Mesenchymal stem cell (in vitro differentiated cells and primary cell): ENCODE measurements at regions not wholly inside any gene's neighbourhood (a gene's known extent, or its start where the extent isn't known, plus 50 kb on each side); places are given as distances from the start of the nearest gene placed in this dataset.

ENCODE experiments used
- DNase-seq: peaks from one replicate; pipeline ENCODE4 v3.0.0-alpha.2; 2013
- H2AFZ ChIP-seq: one replicate; pipeline ENCODE4 v1.6.1; 2013; ENCODE audit warnings: low read depth, mild to moderate bottlenecking, control low read depth, inconsistent platforms, low read length, moderate library complexity
- H2AK5ac ChIP-seq: 2 replicates; pipeline ENCODE4 v1.6.1; 2013; ENCODE audit warnings: low read length, moderate library complexity, mild to moderate bottlenecking, inconsistent platforms; ENCODE audit not compliant: severe bottlenecking
- H2BK120ac ChIP-seq: one replicate; pipeline ENCODE4 v1.6.1; 2013; ENCODE audit warnings: low read depth, mild to moderate bottlenecking, inconsistent platforms, low read length, moderate library complexity
- H2BK12ac ChIP-seq, 2 experiments: one replicate each; pipeline ENCODE4 v1.6.1; 2013; ENCODE audit warnings: inconsistent platforms in 2 of 2, low read length in 2 of 2, mild to moderate bottlenecking in 2 of 2, moderate library complexity in 2 of 2, control low read depth in 1 of 2
- H2BK15ac ChIP-seq: one replicate; pipeline ENCODE4 v1.6.1; 2013; ENCODE audit warnings: mild to moderate bottlenecking, low read depth, inconsistent platforms; ENCODE audit not compliant: poor library complexity, severe bottlenecking
- H2BK5ac ChIP-seq: 2 replicates; pipeline ENCODE4 v1.6.1; 2013; ENCODE audit warnings: low read depth, mild to moderate bottlenecking, low read length, control low read depth, inconsistent platforms; ENCODE audit not compliant: poor library complexity, severe bottlenecking
- H3K14ac ChIP-seq, 2 experiments: one replicate each; pipeline ENCODE4 v1.6.1; 2013; ENCODE audit warnings: inconsistent platforms in 2 of 2, low read length in 2 of 2, control low read depth in 1 of 2, mild to moderate bottlenecking in 1 of 2, moderate library complexity in 1 of 2
- H3K18ac ChIP-seq, 2 experiments: one replicate each; pipeline ENCODE4 v1.6.1; 2013; ENCODE audit warnings: inconsistent platforms in 2 of 2, low read length in 2 of 2, control low read depth in 1 of 2, low read depth in 1 of 2, mild to moderate bottlenecking in 1 of 2
- H3K23ac ChIP-seq, 2 experiments: one replicate each; pipeline ENCODE4 v1.6.1; 2013; ENCODE audit warnings: inconsistent platforms in 2 of 2, low read length in 2 of 2, mild to moderate bottlenecking in 2 of 2, moderate library complexity in 2 of 2, control low read depth in 1 of 2
- H3K27ac ChIP-seq: 2 replicates; pipeline ENCODE4 v1.5.1; 2013; ENCODE audit warnings: mild to moderate bottlenecking, moderate library complexity, low read length, control low read depth, inconsistent platforms; ENCODE audit not compliant: poor library complexity, severe bottlenecking
- H3K27me3 ChIP-seq, 2 experiments: 2 replicates each; pipeline versions ENCODE4 v1.6.1 to v1.7.0; 2013; ENCODE audit warnings: low read length in 2 of 2, mild to moderate bottlenecking in 2 of 2, moderate library complexity in 2 of 2, control low read depth in 1 of 2, inconsistent platforms in 1 of 2; ENCODE audit not compliant: control insufficient read depth in 1 of 2, insufficient read depth in 1 of 2
- H3K36me3 ChIP-seq, 2 experiments: 2 replicates each; pipeline versions ENCODE4 v1.6.1 to v1.7.0; 2013; ENCODE audit warnings: low read length in 2 of 2, control low read depth in 1 of 2, inconsistent platforms in 1 of 2, low read depth in 1 of 2, mild to moderate bottlenecking in 1 of 2; ENCODE audit not compliant: insufficient read depth in 2 of 2, control insufficient read depth in 1 of 2
- H3K4ac ChIP-seq, 2 experiments: one replicate each; pipeline ENCODE4 v1.6.1; 2013; ENCODE audit warnings: inconsistent platforms in 2 of 2, low read length in 2 of 2, mild to moderate bottlenecking in 2 of 2, moderate library complexity in 2 of 2, control low read depth in 1 of 2, low read depth in 1 of 2
- H3K4me1 ChIP-seq: 2 replicates; pipeline ENCODE4 v1.6.1; 2013; ENCODE audit warnings: low read depth, low read length, control low read depth; ENCODE audit not compliant: control insufficient read depth, insufficient read depth
- H3K4me2 ChIP-seq: 2 replicates; pipeline ENCODE4 v1.6.1; 2013; ENCODE audit warnings: low read length, mild to moderate bottlenecking, inconsistent platforms; ENCODE audit not compliant: poor library complexity, severe bottlenecking
- H3K4me3 ChIP-seq, 2 experiments: 2 replicates each; pipeline versions ENCODE4 v1.5.1 to v1.7.0; 2013; ENCODE audit warnings: low read length in 2 of 2, mild to moderate bottlenecking in 2 of 2, control low read depth in 1 of 2, low read depth in 1 of 2; ENCODE audit not compliant: insufficient read depth in 1 of 2
- H3K79me1 ChIP-seq: replicated peaks from 2 replicates; pipeline ENCODE4 v1.6.1; 2013; ENCODE audit warnings: mild to moderate bottlenecking, control low read depth, low read length, inconsistent platforms; ENCODE audit not compliant: poor library complexity, severe bottlenecking
- H3K9ac ChIP-seq: 2 replicates; pipeline ENCODE4 v1.7.0; 2013; ENCODE audit warnings: mild to moderate bottlenecking, low read length, moderate library complexity
- H3K9me3 ChIP-seq: 2 replicates; pipeline ENCODE4 v1.7.0; 2013; ENCODE audit warnings: mild to moderate bottlenecking, low read length; ENCODE audit not compliant: control insufficient read depth
- H4K8ac ChIP-seq: one replicate; pipeline ENCODE4 v1.6.1; 2013; ENCODE audit warnings: inconsistent platforms, mild to moderate bottlenecking, low read length, moderate library complexity
- H4K91ac ChIP-seq: one replicate; pipeline ENCODE4 v1.6.1; 2013; ENCODE audit warnings: mild to moderate bottlenecking, low read length, inconsistent platforms
- WGBS: methylation state at CpG from one replicate; pipeline ENCODE4 v1.1.7; 2013; ENCODE audit warnings: mixed read lengths; 5-methylcytosine and 5-hydroxymethylcytosine counted together

DNA sequence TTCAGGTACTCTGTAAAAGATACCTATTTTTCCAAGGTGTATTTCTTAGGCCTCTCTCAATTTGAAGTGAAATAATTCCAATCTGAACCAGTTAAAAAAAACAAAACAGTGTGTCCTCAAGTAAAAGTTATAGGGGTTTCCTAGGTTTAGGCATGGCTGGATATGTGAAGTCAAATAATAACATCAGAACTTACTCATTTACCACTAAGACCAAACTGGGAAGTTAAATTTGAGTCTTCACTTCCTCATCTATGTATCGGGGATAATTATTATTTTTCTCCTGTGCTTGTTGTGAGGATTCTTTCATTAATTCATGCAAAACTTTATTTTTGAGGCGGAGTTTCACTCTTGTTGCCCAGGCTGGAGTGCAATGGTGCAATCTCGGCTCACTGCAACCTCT is 86.2 kb upstream of the PTPRK start:
- Histone ChIP-seq H2AK5ac (no peak overlapping the region), H3K9me3 (no peaks in the 10 kb centered on the region), H2BK5ac (no peak overlapping the region), H3K4me1 (no peaks in the 10 kb centered on the region), H3K36me3 (no peaks in the 10 kb centered on the region), H3K4ac (no peak overlapping the region), H2BK12ac (no peak overlapping the region), H3K27me3 (no peaks in the 10 kb centered on the region), H3K79me1 (no peaks in the 10 kb centered on the region), H2BK15ac (no peak overlapping the region), H3K14ac (no peak overlapping the region), H3K27ac (no peak overlapping the region), H3K4me3 (no peak overlapping the region), H3K4me2 (no peak overlapping the region), H2AFZ (no peak overlapping the region), H3K18ac (no peak overlapping the region), H4K8ac (no peak overlapping the region), H2BK120ac (no peak overlapping the region), H3K9ac (no peak overlapping the region), H3K23ac (no peak overlapping the region), H4K91ac (no peak overlapping the region)
- DNase-seq, result no peak
- 100% methylated on average over 3 of the region's 3 CpGs for WGBS

DNA sequence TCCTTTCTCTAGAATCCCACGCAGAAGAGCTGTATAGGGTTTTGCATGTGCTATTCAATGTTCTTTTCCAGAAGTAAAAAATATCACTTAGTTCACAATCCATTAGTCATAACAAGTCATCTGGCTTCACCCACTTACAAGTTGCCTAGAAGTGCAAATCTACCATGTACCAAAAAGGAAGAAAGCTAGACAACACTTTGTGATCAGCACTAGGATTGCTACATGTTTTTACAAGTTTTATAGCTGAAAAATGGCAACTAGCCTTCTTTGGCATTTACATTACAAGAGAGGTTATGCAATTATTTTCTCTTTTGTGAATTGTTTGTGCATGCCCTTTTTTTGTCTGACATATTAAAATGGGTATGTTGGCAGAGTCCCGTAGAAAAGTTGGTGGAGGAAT is 85.6 kb upstream of the PTPRK start:
- no peak overlapping the region for H3K23ac ChIP-seq
- H4K91ac ChIP-seq, result no peak overlapping the region
- no peak for DNase-seq
- no peak overlapping the region for H3K27ac ChIP-seq
- H3K4me3 ChIP-seq, result no peak overlapping the region
- H2AK5ac ChIP-seq, result no peak overlapping the region
- H2AFZ ChIP-seq, result no peak overlapping the region
- no peaks in the 10 kb centered on the region for H3K79me1 ChIP-seq
- no peaks in the 10 kb centered on the region for H3K27me3 ChIP-seq
- H3K14ac ChIP-seq, result no peak overlapping the region
- H4K8ac ChIP-seq, result no peak overlapping the region
- no peak overlapping the region for H2BK5ac ChIP-seq
- H3K9ac ChIP-seq, result no peak overlapping the region
- H3K18ac ChIP-seq, result no peak overlapping the region
- H2BK12ac ChIP-seq, result no peak overlapping the region
- no peaks in the 10 kb centered on the region for H3K4me1 ChIP-seq
- H3K4ac ChIP-seq, result no peak overlapping the region
- no peaks in the 10 kb centered on the region for H3K36me3 ChIP-seq
- H2BK120ac ChIP-seq, result no peak overlapping the region
- H3K9me3 ChIP-seq, result no peaks in the 10 kb centered on the region
- WGBS, result 100% methylated on average over 1 of the region's 2 CpGs
- H2BK15ac ChIP-seq, result no peak overlapping the region
- H3K4me2 ChIP-seq, result no peak overlapping the region

DNA sequence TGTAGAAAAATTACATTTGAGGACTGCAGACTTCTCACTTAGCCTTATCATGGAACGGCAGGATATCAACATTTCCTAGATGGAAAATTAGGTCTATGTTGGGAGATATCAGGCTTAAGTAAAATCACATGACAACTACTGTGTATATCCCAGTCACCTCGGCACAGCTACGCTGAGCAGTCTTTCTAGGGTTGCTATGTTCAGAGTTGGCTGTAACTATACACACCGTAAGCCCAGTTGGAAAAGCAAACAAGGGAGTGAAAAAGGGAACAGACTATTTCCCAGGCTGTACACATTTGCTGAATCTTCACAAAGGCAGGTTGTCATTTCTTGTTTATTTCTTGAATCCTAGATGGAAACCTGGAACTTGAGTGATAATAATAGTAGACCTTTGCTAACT is 80.7 kb upstream of the PTPRK start:
- H3K18ac ChIP-seq, result no peak overlapping the region

DNA sequence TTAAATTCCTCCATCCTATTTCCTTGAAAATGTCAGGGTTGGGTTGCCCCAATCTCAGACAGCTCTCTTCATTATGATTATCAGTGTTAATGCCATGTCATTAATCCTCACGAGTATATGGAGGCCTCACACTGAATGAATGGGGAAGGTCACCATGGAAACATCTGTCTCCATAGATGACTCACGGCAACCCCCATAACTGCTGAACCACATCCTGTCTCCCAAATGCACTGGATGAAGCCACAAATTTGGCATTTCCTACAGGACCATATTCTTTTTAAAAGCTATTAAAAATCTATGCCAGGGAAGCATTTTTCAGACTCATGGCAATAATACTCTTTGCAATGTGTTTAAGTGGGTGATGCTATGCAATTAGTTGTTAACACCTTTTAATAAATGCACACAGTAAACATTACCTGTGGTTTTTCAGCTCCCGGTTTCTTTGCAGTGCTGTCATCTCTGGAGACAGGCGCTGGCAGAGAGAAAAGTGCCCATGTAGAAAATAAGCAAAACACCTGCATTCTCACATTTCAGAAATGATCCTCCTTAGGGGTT is 80.1 kb upstream of the PTPRK start:
- Histone ChIP-seq H3K14ac (no peak overlapping the region), H2BK15ac (no peak overlapping the region), H2AFZ (no peak overlapping the region), H2BK12ac (peak overlapping the region in 1 of 2 experiments; percentile 34), H2BK120ac (no peak overlapping the region), H2AK5ac (peak overlapping the region; percentile 32), H3K4me3 (peak overlapping the region in 1 of 2 experiments; percentile 16), H4K91ac (no peak overlapping the region), H3K4ac (peak overlapping the region in 1 of 2 experiments; percentile 52), H3K27me3 (no peaks in the 10 kb centered on the region), H3K9ac (peak overlapping the region; percentile 78), H3K27ac (peak overlapping the region; percentile 76), H3K18ac (peak overlapping the region; percentile 32 to 71), H3K4me1 (no peaks in the 10 kb centered on the region), H3K4me2 (peak overlapping the region; percentile 33), H4K8ac (no peak overlapping the region), H3K79me1 (no peaks in the 10 kb centered on the region), H3K9me3 (no peaks in the 10 kb centered on the region), H3K36me3 (no peaks in the 10 kb centered on the region), H3K23ac (no peak overlapping the region), H2BK5ac (no peak overlapping the region)
- 5% methylated on average over 4 of the region's 4 CpGs for WGBS
- DNase-seq, result peak; percentile 96

More for the DNA sequence above, 80.7 kb upstream of the PTPRK start:
- H3K4ac ChIP-seq, result no peak overlapping the region
- no peaks in the 10 kb centered on the region for H3K36me3 ChIP-seq
- H2AK5ac ChIP-seq, result peak overlapping the region; percentile 32
- peak overlapping the region; percentile 76 for H3K27ac ChIP-seq
- H2BK5ac ChIP-seq, result no peak overlapping the region
- H3K9me3 ChIP-seq, result no peaks in the 10 kb centered on the region
- peak overlapping the region; percentile 34 to 45 for H2BK12ac ChIP-seq
- H3K79me1 ChIP-seq, result no peaks in the 10 kb centered on the region
- no peak overlapping the region for H3K4me3 ChIP-seq
- no peak overlapping the region for H2BK15ac ChIP-seq
- peak overlapping the region; percentile 42 for H3K9ac ChIP-seq
- WGBS, result 49% methylated on average over 3 of the region's 4 CpGs
- H4K91ac ChIP-seq, result no peak overlapping the region
- H3K27me3 ChIP-seq, result no peaks in the 10 kb centered on the region
- peak; percentile 87 for DNase-seq
- H2BK120ac ChIP-seq, result no peak overlapping the region
- H3K14ac ChIP-seq, result no peak overlapping the region
- H3K23ac ChIP-seq, result no peak overlapping the region
- H2AFZ ChIP-seq, result no peak overlapping the region
- H4K8ac ChIP-seq, result no peak overlapping the region
- H3K4me2 ChIP-seq, result no peak overlapping the region
- H3K4me1 ChIP-seq, result no peaks in the 10 kb centered on the region
